Neural progenitor cell (in vitro differentiated cells): ENCODE measurements at regions not wholly inside any gene's neighbourhood (a gene's known extent, or its start where the extent isn't known, plus 50 kb on each side); places are given as distances from the start of the nearest gene placed in this dataset.

Experiments used
- DNase-seq: peaks from one replicate; pipeline ENCODE4 v3.0.0-alpha.2; 2016; ENCODE audit warnings: low spot score
- H2AFZ ChIP-seq: fragments of 200-600 bp; sonication (generic); replicated peaks from 2 replicates; pipeline ENCODE4 v1.6.1; 2016; ENCODE audit warnings: antibody characterized with exemption
- H3F3A ChIP-seq: fragments of 200-600 bp; sonication (generic); 2 replicates; pipeline ENCODE4 v1.6.1; 2016; ENCODE audit warnings: antibody characterized with exemption, low read depth
- H3K27ac ChIP-seq: fragments of 200-600 bp; sonication (generic); 2 replicates; pipeline ENCODE4 v1.5.1; 2016; ENCODE audit warnings: mild to moderate bottlenecking
- H3K27me3 ChIP-seq: fragments of 200-600 bp; sonication (generic); 2 replicates; pipeline ENCODE4 v1.6.1; 2016; ENCODE audit warnings: mild to moderate bottlenecking, moderate library complexity
- H3K36me3 ChIP-seq: fragments of 200-600 bp; sonication (generic); 2 replicates; pipeline ENCODE4 v1.5.1; 2016
- H3K4me1 ChIP-seq: fragments of 200-600 bp; sonication (generic); 2 replicates; pipeline ENCODE4 v1.6.1; 2016; ENCODE audit warnings: mixed run types
- H3K4me2 ChIP-seq: fragments of 200-600 bp; sonication (generic); 2 replicates; pipeline ENCODE4 v1.6.1; 2016
- H3K4me3 ChIP-seq: fragments of 200-600 bp; sonication (generic); 2 replicates; pipeline ENCODE4 v1.5.1; 2016
- H3K79me2 ChIP-seq: fragments of 200-600 bp; sonication (generic); 2 replicates; pipeline ENCODE4 v1.6.1; 2016; ENCODE audit warnings: low read depth
- H3K9ac ChIP-seq: fragments of 200-600 bp; sonication (generic); 2 replicates; pipeline ENCODE4 v1.6.1; 2016
- H3K9me3 ChIP-seq: fragments of 200-600 bp; sonication (generic); 2 replicates; pipeline ENCODE4 v1.5.1; 2016; ENCODE audit warnings: low read depth
- H4K20me1 ChIP-seq: fragments of 200-600 bp; sonication (generic); 2 replicates; pipeline ENCODE4 v1.6.1; 2016; ENCODE audit warnings: low read depth
- H3K27ac Mint-ChIP-seq: 3 replicates; pipeline ENCODE4 v1.8.0; 2021; ENCODE audit warnings: mixed read lengths
- H3K27me3 Mint-ChIP-seq: 2 replicates; pipeline ENCODE4 v1.8.0; 2022; ENCODE audit warnings: low read depth, mild to moderate bottlenecking, inconsistent platforms, moderate library complexity, mixed read lengths; ENCODE audit not compliant: insufficient read depth
- H3K36me3 Mint-ChIP-seq: 3 replicates; pipeline ENCODE4 v1.8.0; 2021; ENCODE audit warnings: mixed read lengths
- H3K4me1 Mint-ChIP-seq: 3 replicates; pipeline ENCODE4 v1.8.0; 2021; ENCODE audit warnings: mixed read lengths
- H3K4me3 Mint-ChIP-seq: 3 replicates; pipeline ENCODE4 v1.8.0; 2021; ENCODE audit warnings: mild to moderate bottlenecking, moderate library complexity, mixed read lengths
- H3K9me3 Mint-ChIP-seq: 3 replicates; pipeline ENCODE4 v1.8.0; 2020; ENCODE audit warnings: mixed read lengths
- EZH2 ChIP-seq: fragments of 200-600 bp; sonication (generic); IDR thresholded peaks from 2 replicates; pipeline ENCODE4 v1.6.1; 2017; ENCODE audit warnings: antibody characterized with exemption, mild to moderate bottlenecking, moderate library complexity
- EZH2phosphoT487 ChIP-seq: fragments of 200-600 bp; sonication (generic); IDR thresholded peaks from 2 replicates; pipeline ENCODE4 v1.6.1; 2017; ENCODE audit warnings: antibody characterized with exemption
- TF ChIP-seq, protein P1 (sequence below): fragments of 200-600 bp; sonication (generic); IDR thresholded peaks from 2 replicates; pipeline ENCODE4 v1.5.1; 2017; ENCODE audit warnings: antibody characterized with exemption, mild to moderate bottlenecking

DNA sequence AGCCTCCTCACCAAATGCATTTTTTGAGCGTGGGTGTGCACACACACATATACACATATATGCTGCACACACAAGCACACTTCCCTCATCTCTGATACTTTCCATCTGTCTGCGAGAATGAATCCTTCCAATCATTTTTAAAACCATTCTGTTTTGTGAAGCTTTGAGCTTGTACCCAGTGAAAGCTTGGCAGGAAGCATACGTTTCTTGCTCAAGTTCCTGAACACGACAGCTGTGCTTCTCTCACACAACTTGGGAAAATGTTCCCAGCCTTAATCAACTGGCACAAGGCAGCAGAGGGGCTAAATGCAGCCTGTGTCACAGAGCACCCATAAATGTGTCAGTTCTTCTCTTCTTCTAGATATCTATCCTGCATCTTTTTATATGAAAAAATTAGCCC, 524.0 kb upstream of the KIRREL3 start:
- Mint-ChIP-seq H3K27me3 (no peaks in the 10 kb centered on the region), H3K4me3 (no peak overlapping the region), H3K9me3 (no peaks in the 10 kb centered on the region), H3K36me3 (no peaks in the 10 kb centered on the region), H3K4me1 (no peaks in the 10 kb centered on the region), H3K27ac (no peak overlapping the region)
- H3K9ac ChIP-seq: no peak overlapping the region
- no peak for DNase-seq
- no peaks in the 10 kb centered on the region for H3F3A ChIP-seq
- H3K79me2 ChIP-seq: no peaks in the 10 kb centered on the region
- H3K36me3 ChIP-seq: no peaks in the 10 kb centered on the region
- no peaks in the 10 kb centered on the region for H3K27me3 ChIP-seq
- H3K4me3 ChIP-seq: no peak overlapping the region
- peak overlapping the region; percentile 12 for H2AFZ ChIP-seq
- H3K4me1 ChIP-seq: no peaks in the 10 kb centered on the region
- no peaks in the 10 kb centered on the region for H4K20me1 ChIP-seq
- no peak overlapping the region for H3K27ac ChIP-seq
- H3K9me3 ChIP-seq: no peaks in the 10 kb centered on the region
- H3K4me2 ChIP-seq: no peak overlapping the region
- no peak for TF ChIP-seq EZH2
- TF ChIP-seq, protein P1, sequence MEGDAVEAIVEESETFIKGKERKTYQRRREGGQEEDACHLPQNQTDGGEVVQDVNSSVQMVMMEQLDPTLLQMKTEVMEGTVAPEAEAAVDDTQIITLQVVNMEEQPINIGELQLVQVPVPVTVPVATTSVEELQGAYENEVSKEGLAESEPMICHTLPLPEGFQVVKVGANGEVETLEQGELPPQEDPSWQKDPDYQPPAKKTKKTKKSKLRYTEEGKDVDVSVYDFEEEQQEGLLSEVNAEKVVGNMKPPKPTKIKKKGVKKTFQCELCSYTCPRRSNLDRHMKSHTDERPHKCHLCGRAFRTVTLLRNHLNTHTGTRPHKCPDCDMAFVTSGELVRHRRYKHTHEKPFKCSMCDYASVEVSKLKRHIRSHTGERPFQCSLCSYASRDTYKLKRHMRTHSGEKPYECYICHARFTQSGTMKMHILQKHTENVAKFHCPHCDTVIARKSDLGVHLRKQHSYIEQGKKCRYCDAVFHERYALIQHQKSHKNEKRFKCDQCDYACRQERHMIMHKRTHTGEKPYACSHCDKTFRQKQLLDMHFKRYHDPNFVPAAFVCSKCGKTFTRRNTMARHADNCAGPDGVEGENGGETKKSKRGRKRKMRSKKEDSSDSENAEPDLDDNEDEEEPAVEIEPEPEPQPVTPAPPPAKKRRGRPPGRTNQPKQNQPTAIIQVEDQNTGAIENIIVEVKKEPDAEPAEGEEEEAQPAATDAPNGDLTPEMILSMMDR: no peak
- no peak for TF ChIP-seq EZH2phosphoT487

DNA sequence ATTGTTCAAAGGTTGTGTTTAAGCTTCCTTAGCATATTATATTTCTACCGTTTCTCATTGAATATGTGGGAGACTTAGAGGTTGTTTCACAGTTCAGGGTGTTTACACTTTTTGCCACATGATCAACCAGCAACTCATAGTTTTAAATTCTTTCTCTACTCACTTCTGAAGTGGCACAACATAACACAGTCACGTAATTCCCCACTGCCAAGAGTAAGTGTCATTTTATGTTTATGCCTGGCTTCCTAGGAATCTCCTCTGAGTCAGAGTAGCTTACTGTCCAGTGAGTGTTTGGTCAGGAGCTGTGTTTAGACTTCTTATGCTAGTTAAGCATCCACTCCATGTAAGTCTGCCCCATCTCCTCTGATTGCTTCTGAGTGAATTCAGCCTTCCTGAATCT, 520.8 kb upstream of the KIRREL3 start:
- H2AFZ ChIP-seq: no peak overlapping the region
- no peak overlapping the region for H3K9ac ChIP-seq
- TF ChIP-seq EZH2 (no peak), EZH2phosphoT487 (no peak)
- TF ChIP-seq, protein P1: no peak

DNA sequence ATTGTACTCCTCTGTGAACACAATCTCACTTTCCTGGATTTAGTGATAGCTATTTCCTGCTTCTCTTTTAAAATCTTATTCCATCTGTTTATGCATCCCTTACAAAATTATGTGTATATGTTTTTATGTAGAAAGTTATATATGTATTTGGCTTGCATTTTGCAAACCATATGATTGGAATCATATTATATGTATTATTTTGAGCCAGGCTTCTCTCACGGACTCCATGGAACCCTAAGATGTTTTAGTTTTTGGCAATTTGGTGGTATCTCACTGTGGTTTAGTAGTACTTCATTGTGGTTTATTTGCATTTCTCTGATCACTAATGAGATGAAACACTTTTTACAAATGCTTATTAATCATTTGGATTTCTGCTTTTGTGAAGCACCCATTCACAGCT, 507.3 kb upstream of the KIRREL3 start:
- no peaks in the 10 kb centered on the region for H3K36me3 ChIP-seq
- DNase-seq: no peak
- TF ChIP-seq EZH2 (no peak), EZH2phosphoT487 (no peak)
- TF ChIP-seq, protein P1: no peak
- no peaks in the 10 kb centered on the region for H3K9me3 ChIP-seq
- Mint-ChIP-seq H3K27me3 (peaks cover 3% of the 10 kb centered on the region), H3K4me3 (no peak overlapping the region), H3K36me3 (no peaks in the 10 kb centered on the region), H3K9me3 (peaks cover 2% of the 10 kb centered on the region), H3K27ac (no peak overlapping the region), H3K4me1 (no peaks in the 10 kb centered on the region)
- H3K79me2 ChIP-seq: no peaks in the 10 kb centered on the region
- no peak overlapping the region for H2AFZ ChIP-seq
- no peak overlapping the region for H3K4me2 ChIP-seq
- no peak overlapping the region for H3K27ac ChIP-seq
- no peaks in the 10 kb centered on the region for H3F3A ChIP-seq
- no peaks in the 10 kb centered on the region for H3K27me3 ChIP-seq
- no peak overlapping the region for H3K4me3 ChIP-seq
- no peaks in the 10 kb centered on the region for H4K20me1 ChIP-seq
- no peak overlapping the region for H3K9ac ChIP-seq
- H3K4me1 ChIP-seq: no peaks in the 10 kb centered on the region

More for the DNA sequence above, 520.8 kb upstream of the KIRREL3 start:
- no peaks in the 10 kb centered on the region for H3K27me3 Mint-ChIP-seq
- Histone ChIP-seq H3K4me1 (no peaks in the 10 kb centered on the region), H3K9me3 (no peaks in the 10 kb centered on the region), H3K4me3 (no peak overlapping the region), H3K27me3 (no peaks in the 10 kb centered on the region), H4K20me1 (no peaks in the 10 kb centered on the region), H3K36me3 (no peaks in the 10 kb centered on the region), H3F3A (no peaks in the 10 kb centered on the region), H3K79me2 (no peaks in the 10 kb centered on the region), H3K27ac (no peak overlapping the region), H3K4me2 (no peak overlapping the region)
- H3K9me3 Mint-ChIP-seq: peaks cover 7% of the 10 kb centered on the region
- H3K36me3 Mint-ChIP-seq: no peaks in the 10 kb centered on the region
- DNase-seq: no peak
- no peaks in the 10 kb centered on the region for H3K4me1 Mint-ChIP-seq
- H3K4me3 Mint-ChIP-seq: no peak overlapping the region
- no peak overlapping the region for H3K27ac Mint-ChIP-seq
